HG03354 (cell line): ENCODE measurements at regions not wholly inside any gene's neighbourhood (a gene's known extent, or its start where the extent isn't known, plus 50 kb on each side); places are given as distances from the start of the nearest gene placed in this dataset.
"Not testable (repeated sequence)": the region's sequence is repeated elsewhere in the genome, so short reads cannot be mapped to it uniquely, and the experiment has no call there.

Source experiments
- ATAC-seq: cut with Tn5 transposase; IDR thresholded peaks from one replicate; pipeline ENCODE4 v1.9.1; 2021; ENCODE audit warnings: mild to moderate bottlenecking; ENCODE audit not compliant: unreplicated experiment, poor library complexity, severe bottlenecking

GRCh38 chr2:224098481-224099230, 59.6 kb upstream of the SERPINE2 start:
- no peak for ATAC-seq

- ATAC-seq = no peak
Measured at GRCh38 chr2:224094413-224094812, 55.3 kb upstream of the SERPINE2 start.

DNA sequence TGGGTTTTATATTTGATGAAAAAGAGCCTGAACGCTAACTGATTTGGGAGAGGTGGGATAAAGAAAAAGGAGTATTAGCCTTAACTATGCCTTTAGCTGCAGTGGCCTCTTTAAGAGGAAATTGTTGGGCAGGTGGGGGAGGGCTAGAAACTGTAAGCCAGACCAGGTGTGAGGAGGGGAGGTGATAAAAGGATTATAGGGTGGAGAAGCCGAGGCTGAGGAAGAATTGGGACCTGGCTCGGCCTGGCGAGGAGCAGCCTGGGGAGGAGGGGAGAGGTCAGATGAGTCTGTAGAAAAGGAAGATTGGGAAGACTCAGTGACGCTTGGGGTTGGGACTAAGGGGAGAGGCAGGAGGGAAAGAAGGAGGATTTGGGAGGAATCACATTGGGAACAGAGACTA, 52.6 kb upstream of the SERPINE2 start:
- not testable (repeated sequence) for ATAC-seq

DNA sequence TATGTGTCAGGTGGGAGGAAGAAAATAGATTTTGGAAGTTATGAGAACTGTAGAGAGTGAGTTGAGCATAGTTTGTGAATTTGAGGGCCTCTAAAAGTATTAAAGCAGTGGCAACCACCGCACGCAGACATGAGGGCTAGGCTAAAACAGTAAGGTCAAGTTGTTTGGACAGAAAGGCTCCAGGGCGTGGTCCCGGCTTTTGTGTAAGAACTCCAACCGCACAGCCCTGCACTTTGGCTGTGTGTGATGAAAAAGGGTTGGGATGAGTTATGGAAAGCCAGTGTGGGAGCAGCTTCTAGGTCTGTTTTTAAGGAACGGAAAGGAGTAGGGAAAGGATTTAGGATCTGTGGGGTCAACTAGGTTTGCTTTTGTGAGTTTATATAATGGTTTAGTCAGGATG, 50.5 kb upstream of the SERPINE2 start:
- not testable (repeated sequence) for ATAC-seq
